ENCODE measurements at regions not wholly inside any gene's neighbourhood (a gene's known extent, or its start where the extent isn't known, plus 50 kb on each side); places are given as distances from the start of the nearest gene placed in this dataset.
"Not testable (repeated sequence)": the region's sequence is repeated elsewhere in the genome, so short reads cannot be mapped to it uniquely, and the experiment has no call there.

- no peak for DNase-seq (ENCODE audit: low spot score)
Observed at GRCh38 chr10:57338823-57339558, 928.7 kb downstream of the IPMK start.

GRCh38 chr10:57336865-57337264, 930.8 kb downstream of the IPMK start:
- no peak for DNase-seq (ENCODE audit: low spot score)

GRCh38 chr10:57336341-57336740, 931.4 kb downstream of the IPMK start:
- no peak for DNase-seq (ENCODE audit: low spot score)

- DNase-seq (ENCODE audit: low spot score) = no peak
Observed at GRCh38 chr10:57334523-57334922, 933.2 kb downstream of the IPMK start.

GRCh38 chr10:57333880-57334279, 933.8 kb downstream of the IPMK start:
- no peak for DNase-seq (ENCODE audit: low spot score)

GRCh38 chr10:57321400-57321854, 946.3 kb downstream of the IPMK start:
- DNase-seq (ENCODE audit: low spot score) = not testable (repeated sequence)

GRCh38 chr10:57320416-57320815, 947.3 kb downstream of the IPMK start:
- DNase-seq (ENCODE audit: low spot score) = no peak

GRCh38 chr10:57314046-57314445, 953.0 kb upstream of the ZWINT start:
- DNase-seq (ENCODE audit: low spot score) = no peak

GRCh38 chr10:57303566-57303965, 942.5 kb upstream of the ZWINT start:
- no peak for DNase-seq (ENCODE audit: low spot score)

GRCh38 chr10:57300718-57301117, 939.7 kb upstream of the ZWINT start:
- no peak for DNase-seq (ENCODE audit: low spot score)

GRCh38 chr10:57294698-57295097, 933.6 kb upstream of the ZWINT start:
- DNase-seq (ENCODE audit: low spot score) = no peak

- no peak for DNase-seq (ENCODE audit: low spot score)
Observed at GRCh38 chr10:57288754-57289153, 927.7 kb upstream of the ZWINT start.

GRCh38 chr10:57262892-57263291, 901.8 kb upstream of the ZWINT start:
- DNase-seq (ENCODE audit: low spot score) = no peak

GRCh38 chr10:57260175-57260574, 899.1 kb upstream of the ZWINT start:
- no peak for DNase-seq (ENCODE audit: low spot score)

GRCh38 chr10:57249615-57250281, 888.7 kb upstream of the ZWINT start:
- DNase-seq (ENCODE audit: low spot score) = no peak

GRCh38 chr10:57247271-57247670, 886.2 kb upstream of the ZWINT start:
- DNase-seq (ENCODE audit: low spot score) = no peak

- DNase-seq (ENCODE audit: low spot score) = no peak
Observed at GRCh38 chr10:57225920-57226319, 864.9 kb upstream of the ZWINT start.

- DNase-seq (ENCODE audit: low spot score) = no peak
Observed at GRCh38 chr10:57224811-57225210, 863.8 kb upstream of the ZWINT start.

- no peak for DNase-seq (ENCODE audit: low spot score)
Observed at GRCh38 chr10:57222603-57223002, 861.5 kb upstream of the ZWINT start.

- no peak for DNase-seq (ENCODE audit: low spot score)
Observed at GRCh38 chr10:57222129-57222528, 861.1 kb upstream of the ZWINT start.

GRCh38 chr10:57221674-57222073, 860.6 kb upstream of the ZWINT start:
- no peak for DNase-seq (ENCODE audit: low spot score)

GRCh38 chr10:57218382-57218781, 857.3 kb upstream of the ZWINT start:
- no peak for DNase-seq (ENCODE audit: low spot score)

GRCh38 chr10:57202356-57202755, 841.3 kb upstream of the ZWINT start:
- no peak for DNase-seq (ENCODE audit: low spot score)

All from ureter (tissue), 1 donor.